ENCODE measurements at regions not wholly inside any gene's neighbourhood (a gene's known extent, or its start where the extent isn't known, plus 50 kb on each side); places are given as distances from the start of the nearest gene placed in this dataset.

DNA sequence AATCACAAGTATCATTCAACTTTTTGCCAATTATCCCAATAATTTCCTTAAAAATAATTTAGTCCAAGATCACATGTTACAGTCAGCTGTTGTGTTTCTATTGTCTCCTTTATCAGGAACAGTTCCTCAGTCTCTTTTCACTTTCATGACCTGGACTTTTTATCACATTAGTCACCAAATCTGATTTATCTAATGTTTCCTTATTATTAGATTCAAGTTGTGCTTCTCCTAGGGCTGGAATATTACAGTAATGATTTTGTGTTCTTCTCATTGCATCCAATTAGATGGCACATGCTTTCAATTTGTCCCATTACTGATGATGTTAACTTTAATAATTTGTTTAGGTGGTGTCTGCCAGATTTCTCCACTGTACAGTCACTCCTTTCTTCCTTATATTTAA lies 66.3 kb upstream of the DCBLD2 start:
- TF ChIP-seq, protein P1, sequence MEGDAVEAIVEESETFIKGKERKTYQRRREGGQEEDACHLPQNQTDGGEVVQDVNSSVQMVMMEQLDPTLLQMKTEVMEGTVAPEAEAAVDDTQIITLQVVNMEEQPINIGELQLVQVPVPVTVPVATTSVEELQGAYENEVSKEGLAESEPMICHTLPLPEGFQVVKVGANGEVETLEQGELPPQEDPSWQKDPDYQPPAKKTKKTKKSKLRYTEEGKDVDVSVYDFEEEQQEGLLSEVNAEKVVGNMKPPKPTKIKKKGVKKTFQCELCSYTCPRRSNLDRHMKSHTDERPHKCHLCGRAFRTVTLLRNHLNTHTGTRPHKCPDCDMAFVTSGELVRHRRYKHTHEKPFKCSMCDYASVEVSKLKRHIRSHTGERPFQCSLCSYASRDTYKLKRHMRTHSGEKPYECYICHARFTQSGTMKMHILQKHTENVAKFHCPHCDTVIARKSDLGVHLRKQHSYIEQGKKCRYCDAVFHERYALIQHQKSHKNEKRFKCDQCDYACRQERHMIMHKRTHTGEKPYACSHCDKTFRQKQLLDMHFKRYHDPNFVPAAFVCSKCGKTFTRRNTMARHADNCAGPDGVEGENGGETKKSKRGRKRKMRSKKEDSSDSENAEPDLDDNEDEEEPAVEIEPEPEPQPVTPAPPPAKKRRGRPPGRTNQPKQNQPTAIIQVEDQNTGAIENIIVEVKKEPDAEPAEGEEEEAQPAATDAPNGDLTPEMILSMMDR (IDR thresholded peaks at IDR 0.05): no peak

DNA sequence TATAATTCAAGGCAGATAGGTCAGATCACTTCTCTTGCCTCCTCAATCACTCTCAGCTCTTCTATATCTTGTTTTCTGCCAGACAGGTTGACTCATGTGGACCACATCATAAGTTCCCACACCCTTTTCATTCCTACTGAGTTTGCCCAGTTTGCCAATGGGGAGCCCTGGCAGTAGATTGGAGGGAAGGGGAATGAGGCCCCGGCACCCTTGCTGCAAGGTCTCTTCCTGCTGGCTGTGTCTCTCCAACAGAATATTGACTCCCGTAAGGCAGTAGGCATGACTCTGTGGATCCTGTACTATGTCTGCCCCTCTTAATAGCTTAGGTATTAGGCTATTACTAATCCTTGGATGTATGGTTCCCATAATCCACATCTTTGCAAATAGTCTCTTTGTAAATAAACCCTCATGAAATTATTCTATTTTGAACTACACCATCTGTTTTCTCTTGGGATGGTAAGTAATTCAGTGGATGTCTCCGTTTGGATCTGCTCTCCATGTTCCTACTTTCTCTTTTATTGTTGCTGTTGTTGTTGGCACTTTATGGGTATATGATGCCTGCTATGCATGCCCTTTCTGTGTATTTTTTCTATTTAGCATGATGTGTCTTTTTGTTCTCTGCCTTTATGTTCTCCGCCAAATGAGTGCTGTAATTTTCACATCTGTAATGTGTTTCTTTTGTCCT lies 65.5 kb upstream of the DCBLD2 start:
- TF ChIP-seq, protein P1 (IDR thresholded peaks at IDR 0.05): no peak

DNA sequence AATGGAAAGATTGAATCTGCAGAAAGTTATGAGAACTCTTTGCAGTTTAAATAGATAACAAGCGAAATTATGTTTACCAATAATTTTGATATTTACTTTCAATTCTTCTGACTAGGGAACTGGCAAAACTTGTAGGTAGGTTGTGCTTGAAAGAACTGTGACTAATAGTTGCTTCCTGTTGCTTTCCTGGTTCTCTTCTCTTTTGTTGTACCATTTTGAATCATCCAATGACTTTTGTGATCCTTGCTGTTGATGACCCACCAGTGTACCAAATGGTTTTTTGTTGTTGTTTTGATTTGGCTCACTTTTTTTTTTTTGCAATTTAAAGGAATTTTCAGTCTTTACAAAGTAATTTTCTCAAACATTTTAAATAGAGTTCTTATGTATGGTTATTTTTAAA lies 64.9 kb upstream of the DCBLD2 start:
- TF ChIP-seq, protein P1 (IDR thresholded peaks at IDR 0.05): no peak

DNA sequence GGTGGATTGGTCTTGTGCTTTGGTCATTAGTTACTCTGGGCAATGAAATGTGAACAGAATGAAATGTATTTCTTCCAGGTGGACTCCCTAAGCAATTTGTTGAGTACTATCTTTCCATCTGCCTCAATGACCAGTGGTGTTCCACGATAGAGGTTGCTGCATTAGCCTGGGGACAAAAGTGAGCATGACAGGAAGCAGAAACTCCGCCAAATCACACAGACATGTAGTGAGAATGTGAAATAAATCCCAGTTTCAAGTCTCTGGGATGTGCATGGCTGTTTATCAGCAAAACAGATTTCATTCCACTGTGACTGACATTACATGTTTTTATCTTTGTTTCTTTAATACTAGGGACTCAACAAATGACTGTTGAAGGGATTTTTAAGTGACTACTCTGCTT lies 63.3 kb upstream of the DCBLD2 start:
- TF ChIP-seq, protein P1 (IDR thresholded peaks at IDR 0.05): no peak

DNA sequence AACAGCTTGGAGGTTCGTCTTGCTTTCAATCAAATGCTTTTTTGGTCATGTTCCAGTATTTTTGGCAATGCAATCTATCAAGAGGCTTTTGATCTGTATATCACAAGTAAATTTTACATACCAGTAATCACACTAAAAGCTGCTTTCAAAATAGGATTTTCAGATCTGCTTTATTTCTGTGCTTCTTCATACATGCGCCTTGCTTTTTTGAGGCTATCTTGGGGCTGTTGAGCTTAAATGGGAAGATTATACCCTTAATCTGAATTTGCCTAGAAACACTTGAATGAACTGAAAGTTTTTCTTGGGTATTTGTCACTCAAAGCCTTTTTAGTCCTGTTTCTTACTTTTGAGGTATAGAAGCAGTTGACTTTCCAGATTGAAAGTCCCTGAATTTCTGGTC lies 62.1 kb upstream of the DCBLD2 start:
- TF ChIP-seq, protein P1 (IDR thresholded peaks at IDR 0.05): no peak

DNA sequence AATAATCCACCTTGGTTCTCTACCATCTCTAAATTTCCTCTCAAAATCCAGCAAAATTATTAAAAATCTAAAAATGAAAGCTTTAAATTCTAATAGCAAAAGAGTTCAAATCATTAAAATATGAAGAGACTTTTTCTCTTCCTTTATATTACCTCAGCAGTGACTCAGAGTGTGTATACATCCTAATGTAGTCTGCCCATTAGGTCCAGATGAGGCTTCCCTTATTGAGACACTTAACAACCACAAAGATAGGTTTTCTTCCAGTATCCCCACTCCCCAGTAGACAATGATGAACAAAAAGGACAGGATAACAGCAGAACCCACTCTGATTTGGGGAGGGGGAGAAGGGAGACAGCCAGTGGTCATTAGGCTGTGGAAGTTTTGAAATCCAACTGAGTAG lies 61.5 kb upstream of the DCBLD2 start:
- TF ChIP-seq, protein P1 (IDR thresholded peaks at IDR 0.05): no peak

DNA sequence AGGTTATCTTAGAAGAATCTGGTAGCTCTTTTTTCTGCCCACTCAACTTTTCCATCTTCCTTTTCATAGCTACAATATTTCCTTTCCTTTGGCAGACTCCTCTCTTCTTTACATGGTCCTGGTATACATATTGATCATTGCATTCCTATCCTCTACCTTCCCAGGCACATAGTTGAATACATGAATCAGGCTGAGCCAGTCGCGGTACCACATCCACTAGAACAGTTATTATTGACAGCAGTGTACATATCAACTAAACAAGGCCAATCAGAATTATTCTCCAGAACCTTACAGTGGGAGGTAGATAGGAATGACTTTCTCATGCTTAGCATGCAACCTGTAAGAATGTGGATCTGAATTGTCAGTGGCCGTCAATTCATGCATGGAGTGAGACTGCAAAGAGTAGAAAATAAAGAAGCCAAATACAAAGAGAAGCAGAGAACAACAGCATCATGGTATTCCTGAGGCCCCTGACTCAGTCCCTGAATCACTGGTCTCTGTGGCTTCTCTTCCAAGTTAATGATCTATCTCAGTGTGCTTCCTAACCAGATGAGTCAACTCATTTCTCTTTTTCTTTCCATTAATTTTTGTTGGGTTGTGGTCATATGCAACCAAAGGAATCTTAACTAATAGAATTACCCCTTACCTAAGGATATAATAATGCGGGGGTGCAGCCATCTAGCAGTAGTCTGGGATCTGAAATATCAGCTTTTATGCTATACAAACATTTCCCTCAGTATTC lies 60.9 kb upstream of the DCBLD2 start:
- TF ChIP-seq, protein P1 (IDR thresholded peaks at IDR 0.05): no peak
